Fibroblast of skin of abdomen (primary cell): ENCODE measurements at regions not wholly inside any gene's neighbourhood (a gene's known extent, or its start where the extent isn't known, plus 50 kb on each side); places are given as distances from the start of the nearest gene placed in this dataset.

Source experiments
- DNase-seq: peaks from one replicate; pipeline ENCODE4 v3.0.0-alpha.2; 2013

- DNase-seq: no peak
Observed at GRCh38 chr12:115421796-115422709, 738.1 kb upstream of the TBX3 start.

- no peak for DNase-seq
Observed at GRCh38 chr12:115421350-115421749, 737.4 kb upstream of the TBX3 start.

- no peak for DNase-seq
Observed at GRCh38 chr12:115419145-115419646, 735.2 kb upstream of the TBX3 start.

GRCh38 chr12:115417610-115418009, 733.6 kb upstream of the TBX3 start:
- DNase-seq: no peak

GRCh38 chr12:115416869-115417268, 732.9 kb upstream of the TBX3 start:
- DNase-seq: no peak

GRCh38 chr12:115413626-115414025, 729.7 kb upstream of the TBX3 start:
- DNase-seq: no peak

GRCh38 chr12:115412831-115413230, 728.9 kb upstream of the TBX3 start:
- DNase-seq: no peak

- DNase-seq: no peak
Observed at GRCh38 chr12:115411121-115411520, 727.1 kb upstream of the TBX3 start.

- DNase-seq: no peak
Observed at GRCh38 chr12:115408642-115409041, 724.7 kb upstream of the TBX3 start.

- DNase-seq: no peak
Observed at GRCh38 chr12:115407723-115408122, 723.7 kb upstream of the TBX3 start.

- DNase-seq: no peak
Observed at GRCh38 chr12:115407036-115407435, 723.1 kb upstream of the TBX3 start.

GRCh38 chr12:115405471-115405860, 721.5 kb upstream of the TBX3 start:
- no peak for DNase-seq

GRCh38 chr12:115404761-115405470, 720.9 kb upstream of the TBX3 start:
- DNase-seq: peak; percentile 97

GRCh38 chr12:115403689-115404088, 719.7 kb upstream of the TBX3 start:
- DNase-seq: no peak

GRCh38 chr12:115403253-115403652, 719.3 kb upstream of the TBX3 start:
- DNase-seq: no peak

GRCh38 chr12:115402443-115403180, 718.6 kb upstream of the TBX3 start:
- peak; percentile 41 for DNase-seq

- DNase-seq: no peak
Observed at GRCh38 chr12:115401761-115402160, 717.8 kb upstream of the TBX3 start.

- no peak for DNase-seq
Observed at GRCh38 chr12:115400011-115400410, 716.0 kb upstream of the TBX3 start.

- no peak for DNase-seq
Observed at GRCh38 chr12:115398311-115398781, 714.4 kb upstream of the TBX3 start.

- DNase-seq: no peak
Observed at GRCh38 chr12:115396567-115396966, 712.6 kb upstream of the TBX3 start.

- DNase-seq: peak; percentile 67
Observed at GRCh38 chr12:115394496-115395220, 710.7 kb upstream of the TBX3 start.

- no peak for DNase-seq
Observed at GRCh38 chr12:115388139-115388538, 704.2 kb upstream of the TBX3 start.
